22Rv1 (cell line): ENCODE measurements at regions not wholly inside any gene's neighbourhood (a gene's known extent, or its start where the extent isn't known, plus 50 kb on each side); places are given as distances from the start of the nearest gene placed in this dataset.

Experiments
- ZFX ChIP-seq: fragments of 450-650 bp; IDR thresholded peaks from 2 replicates; pipeline ENCODE4 v1.6.1; 2017; ENCODE audit warnings: antibody characterized with exemption, borderline replicate concordance
- TF ChIP-seq, protein P1 (sequence below): fragments of 450-650 bp; IDR thresholded peaks from 2 replicates; pipeline ENCODE4 v1.5.1; 2017; ENCODE audit warnings: mild to moderate bottlenecking

DNA sequence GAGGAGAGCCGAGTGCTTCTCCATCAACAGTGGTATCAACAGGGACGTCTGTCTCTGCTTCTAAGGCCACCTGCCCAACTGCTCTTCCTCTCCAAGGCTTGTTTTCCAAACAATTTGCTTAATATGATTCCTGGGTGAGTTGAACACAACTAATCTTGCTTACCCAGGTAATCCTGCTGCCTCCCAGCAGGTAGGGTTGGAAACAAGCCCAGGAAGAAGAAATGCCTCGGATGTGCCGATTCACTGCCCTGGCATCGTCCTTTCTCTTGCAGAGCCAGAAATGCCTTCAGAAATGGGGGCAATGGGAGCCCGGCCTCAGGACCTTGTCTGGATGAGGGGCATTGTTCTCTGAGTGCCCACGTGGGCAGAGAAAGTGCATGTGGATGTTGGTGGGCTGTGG lies 51.9 kb upstream of the C1QTNF9B start:
- TF ChIP-seq, protein P1, sequence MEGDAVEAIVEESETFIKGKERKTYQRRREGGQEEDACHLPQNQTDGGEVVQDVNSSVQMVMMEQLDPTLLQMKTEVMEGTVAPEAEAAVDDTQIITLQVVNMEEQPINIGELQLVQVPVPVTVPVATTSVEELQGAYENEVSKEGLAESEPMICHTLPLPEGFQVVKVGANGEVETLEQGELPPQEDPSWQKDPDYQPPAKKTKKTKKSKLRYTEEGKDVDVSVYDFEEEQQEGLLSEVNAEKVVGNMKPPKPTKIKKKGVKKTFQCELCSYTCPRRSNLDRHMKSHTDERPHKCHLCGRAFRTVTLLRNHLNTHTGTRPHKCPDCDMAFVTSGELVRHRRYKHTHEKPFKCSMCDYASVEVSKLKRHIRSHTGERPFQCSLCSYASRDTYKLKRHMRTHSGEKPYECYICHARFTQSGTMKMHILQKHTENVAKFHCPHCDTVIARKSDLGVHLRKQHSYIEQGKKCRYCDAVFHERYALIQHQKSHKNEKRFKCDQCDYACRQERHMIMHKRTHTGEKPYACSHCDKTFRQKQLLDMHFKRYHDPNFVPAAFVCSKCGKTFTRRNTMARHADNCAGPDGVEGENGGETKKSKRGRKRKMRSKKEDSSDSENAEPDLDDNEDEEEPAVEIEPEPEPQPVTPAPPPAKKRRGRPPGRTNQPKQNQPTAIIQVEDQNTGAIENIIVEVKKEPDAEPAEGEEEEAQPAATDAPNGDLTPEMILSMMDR, result no peak
- no peak for TF ChIP-seq ZFX
